Suprapubic skin (tissue), 4 donors: ENCODE measurements at regions not wholly inside any gene's neighbourhood (a gene's known extent, or its start where the extent isn't known, plus 50 kb on each side); places are given as distances from the start of the nearest gene placed in this dataset.

Source experiments
- DNase-seq, 2 donors: peaks; one replicate each; pipeline ENCODE4 v3.0.0-alpha.2; 2019; ENCODE audit warnings: low spot score in 2 of 2
- H3K27ac ChIP-seq: fragments of 200-600 bp; sonication (generic); one replicate; pipeline ENCODE4 v1.5.1; 2019
- H3K27me3 ChIP-seq: fragments of 200-600 bp; sonication (generic); one replicate; pipeline ENCODE4 v1.5.1; 2019
- H3K36me3 ChIP-seq: fragments of 200-600 bp; sonication (generic); one replicate; pipeline ENCODE4 v1.5.1; 2019
- H3K4me1 ChIP-seq: fragments of 200-600 bp; sonication (generic); one replicate; pipeline ENCODE4 v1.5.1; 2019
- H3K4me3 ChIP-seq: fragments of 200-600 bp; sonication (generic); one replicate; pipeline ENCODE4 v1.5.1; 2019; ENCODE audit warnings: mild to moderate bottlenecking
- H3K9me3 ChIP-seq: fragments of 200-600 bp; sonication (generic); one replicate; pipeline ENCODE4 v1.5.1; 2019
- CTCF ChIP-seq, 2 donors: fragments of 200-600 bp in 1 of 2; fragments of 450-650 bp in 1 of 2; sonication (generic) in 1 of 2; IDR thresholded peaks; one replicate each; pipeline ENCODE4 v1.5.1; 2016 to 2019; ENCODE audit warnings: antibody characterized with exemption in 2 of 2, mild to moderate bottlenecking in 1 of 2, moderate library complexity in 1 of 2
- EP300 ChIP-seq: sonication (generic); formaldehyde crosslinking; IDR thresholded peaks from one replicate; pipeline ENCODE4 v1.6.1; 2017; ENCODE audit warnings: antibody characterized with exemption
- POLR2A ChIP-seq, 2 donors: fragments of 450-650 bp; IDR thresholded peaks; one replicate each; pipeline ENCODE4 v1.6.1; 2017; ENCODE audit warnings: antibody characterized with exemption in 2 of 2, mild to moderate bottlenecking in 2 of 2, moderate library complexity in 2 of 2
- POLR2AphosphoS5 ChIP-seq, 3 donors: sonication (generic); formaldehyde crosslinking; IDR thresholded peaks; one replicate each; pipeline ENCODE4 v1.6.1; 2017; ENCODE audit warnings: antibody characterized with exemption in 3 of 3
- WGBS: methylation state at CpG from one replicate; pipeline ENCODE4 v1.1.5; 2018; 5-methylcytosine and 5-hydroxymethylcytosine counted together

- peak in 1 of 2 donors; percentile 10 for DNase-seq
- H3K27me3 ChIP-seq: peaks cover 5% of the 10 kb centered on the region
- no peaks in the 10 kb centered on the region for H3K36me3 ChIP-seq
- WGBS: 88% methylated on average over 2 of the region's 2 CpGs
- H3K9me3 ChIP-seq: no peaks in the 10 kb centered on the region
- H3K27ac ChIP-seq: no peak overlapping the region
- H3K4me3 ChIP-seq: no peak overlapping the region
- no peak for TF ChIP-seq EP300
- TF ChIP-seq CTCF (IDR thresholded peaks at IDR 0.05): no peak
- no peak for TF ChIP-seq POLR2A (IDR thresholded peaks at IDR 0.05)
- no peak for TF ChIP-seq POLR2AphosphoS5 (IDR thresholded peaks at IDR 0.05)
- H3K4me1 ChIP-seq: no peaks in the 10 kb centered on the region
Measured at GRCh38 chr2:128496700-128497099, 178.0 kb upstream of the HS6ST1 start.

- Histone ChIP-seq H3K36me3 (no peaks in the 10 kb centered on the region), H3K4me3 (no peak overlapping the region), H3K27me3 (peaks cover 5% of the 10 kb centered on the region), H3K4me1 (no peaks in the 10 kb centered on the region), H3K27ac (no peak overlapping the region), H3K9me3 (no peaks in the 10 kb centered on the region)
- peak in 1 of 2 donors; percentile 25 for DNase-seq
- 93% methylated on average over 5 of the region's 5 CpGs for WGBS
- no peak for TF ChIP-seq EP300
- TF ChIP-seq CTCF (IDR thresholded peaks at IDR 0.05): no peak
- no peak for TF ChIP-seq POLR2A (IDR thresholded peaks at IDR 0.05)
- TF ChIP-seq POLR2AphosphoS5 (IDR thresholded peaks at IDR 0.05): no peak
Measured at GRCh38 chr2:128497461-128497860, 178.8 kb upstream of the HS6ST1 start.

GRCh38 chr2:128498086-128498485, 179.4 kb upstream of the HS6ST1 start:
- H3K4me3 ChIP-seq: no peak overlapping the region
- no peak overlapping the region for H3K27ac ChIP-seq
- DNase-seq: peak in 1 of 2 donors; percentile 35
- TF ChIP-seq POLR2A (IDR thresholded peaks at IDR 0.05): no peak
- no peaks in the 10 kb centered on the region for H3K36me3 ChIP-seq
- no peaks in the 10 kb centered on the region for H3K4me1 ChIP-seq
- peaks cover 5% of the 10 kb centered on the region for H3K27me3 ChIP-seq
- 89% methylated on average over 8 of the region's 8 CpGs for WGBS
- no peaks in the 10 kb centered on the region for H3K9me3 ChIP-seq

GRCh38 chr2:128498589-128498988, 179.9 kb upstream of the HS6ST1 start:
- no peaks in the 10 kb centered on the region for H3K4me1 ChIP-seq
- WGBS: 82% methylated on average over 5 of the region's 5 CpGs
- H3K4me3 ChIP-seq: no peak overlapping the region
- no peak overlapping the region for H3K27ac ChIP-seq
- TF ChIP-seq POLR2A (IDR thresholded peaks at IDR 0.05) (no peak), CTCF (IDR thresholded peaks at IDR 0.05) (no peak), EP300 (no peak), POLR2AphosphoS5 (IDR thresholded peaks at IDR 0.05) (no peak)
- peaks cover under 1% of the 10 kb centered on the region for H3K27me3 ChIP-seq
- H3K9me3 ChIP-seq: no peaks in the 10 kb centered on the region
- no peaks in the 10 kb centered on the region for H3K36me3 ChIP-seq
- DNase-seq: peak in 1 of 2 donors; percentile 29

- no peaks in the 10 kb centered on the region for H3K4me1 ChIP-seq
- H3K4me3 ChIP-seq: no peak overlapping the region
- TF ChIP-seq POLR2A (IDR thresholded peaks at IDR 0.05) (no peak), EP300 (no peak), CTCF (IDR thresholded peaks at IDR 0.05) (no peak), POLR2AphosphoS5 (IDR thresholded peaks at IDR 0.05) (no peak)
- DNase-seq: peak in 1 of 2 donors; percentile 33
- no peaks in the 10 kb centered on the region for H3K9me3 ChIP-seq
- H3K27ac ChIP-seq: no peak overlapping the region
- no peaks in the 10 kb centered on the region for H3K36me3 ChIP-seq
- H3K27me3 ChIP-seq: no peaks in the 10 kb centered on the region
- WGBS: 96% methylated on average over 16 of the region's 17 CpGs
Measured at GRCh38 chr2:128499367-128500137, 180.9 kb upstream of the HS6ST1 start.
